HG02588 (cell line): ENCODE measurements at regions not wholly inside any gene's neighbourhood (a gene's known extent, or its start where the extent isn't known, plus 50 kb on each side); places are given as distances from the start of the nearest gene placed in this dataset.
"Not testable (repeated sequence)": the region's sequence is repeated elsewhere in the genome, so short reads cannot be mapped to it uniquely, and the experiment has no call there.

ENCODE experiments used
- ATAC-seq: cut with Tn5 transposase; IDR thresholded peaks from one replicate; pipeline ENCODE4 v1.9.1; 2021; ENCODE audit warnings: mild to moderate bottlenecking, moderate library complexity; ENCODE audit not compliant: unreplicated experiment

DNA sequence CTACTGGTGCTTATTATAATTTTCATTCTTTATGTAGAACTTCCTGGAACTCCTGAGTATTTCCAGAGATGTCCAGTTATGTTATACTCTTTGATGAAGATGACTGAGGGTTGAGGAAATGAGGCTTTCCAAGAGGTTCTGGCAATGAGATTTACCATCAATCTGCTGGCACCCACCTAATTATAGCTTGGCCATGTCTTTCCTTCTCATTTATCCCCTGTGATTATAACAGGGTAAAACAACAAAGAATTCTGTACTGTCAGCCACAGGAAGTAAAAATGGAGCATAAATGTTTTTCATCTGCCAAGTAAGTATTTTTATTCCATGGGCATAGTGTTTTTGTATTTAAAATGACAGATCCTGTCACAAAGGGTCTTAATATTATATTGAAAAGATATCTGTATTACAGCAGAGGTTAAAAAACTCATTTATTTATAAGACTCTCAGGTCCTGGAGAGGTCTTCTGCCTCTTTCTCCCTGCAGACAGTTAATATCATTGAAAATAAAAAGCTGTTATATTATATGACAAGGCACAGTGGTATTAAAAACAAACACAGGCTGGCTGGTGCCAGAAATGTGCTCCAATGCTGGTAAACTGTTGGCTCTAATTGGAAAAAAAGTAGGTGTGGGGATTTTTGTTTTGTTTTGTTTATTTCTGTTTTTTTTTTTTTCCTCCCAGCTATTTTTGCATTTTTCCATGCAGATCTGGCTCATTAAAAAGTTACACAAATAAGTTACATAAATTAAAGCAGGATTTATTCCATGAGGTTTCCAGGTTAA lies 1764.1 kb upstream of the CELF4 start:
- no peak for ATAC-seq

- ATAC-seq, result no peak
Observed at GRCh38 chr18:39326772-39327171, 1761.2 kb upstream of the CELF4 start.

- no peak for ATAC-seq
Observed at GRCh38 chr18:39325973-39326372, 1760.4 kb upstream of the CELF4 start.

DNA sequence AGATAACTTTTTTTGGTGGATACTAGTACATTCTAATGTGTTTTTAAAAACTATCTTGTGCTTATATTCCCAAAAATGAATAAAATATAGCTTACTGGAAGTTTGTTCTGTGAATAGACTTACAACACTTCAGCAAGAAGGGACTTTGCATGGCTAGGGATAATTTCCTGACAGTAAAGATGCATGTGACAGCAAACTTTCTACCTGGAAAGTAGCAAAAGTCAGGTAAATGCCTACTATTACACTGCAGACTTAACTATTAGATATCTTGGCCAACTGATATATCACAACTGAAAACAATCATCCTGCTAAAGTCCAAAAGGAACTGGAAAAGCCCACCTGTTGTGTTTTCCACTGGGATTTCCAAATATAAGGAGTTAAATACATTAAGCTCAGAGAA lies 1753.5 kb upstream of the CELF4 start:
- no peak for ATAC-seq

DNA sequence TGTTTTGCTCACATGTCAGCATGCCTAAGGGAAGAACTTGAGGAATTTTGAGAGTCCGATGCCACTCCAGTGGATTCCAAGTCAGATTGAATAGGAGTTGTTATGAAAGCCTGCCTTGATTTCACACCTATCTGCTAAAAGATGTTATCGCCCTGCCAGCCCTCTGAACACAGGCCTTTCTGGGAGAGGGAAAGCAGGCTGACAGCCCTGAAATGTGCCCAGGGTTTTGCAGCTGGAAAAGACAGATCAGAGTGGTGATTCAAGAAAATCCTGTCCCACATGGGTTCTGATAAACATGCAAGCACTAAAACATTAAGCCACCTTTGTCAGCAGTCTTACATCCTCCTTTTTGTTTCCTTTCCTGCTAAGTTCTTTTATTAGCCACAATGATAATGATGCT lies 1752.9 kb upstream of the CELF4 start:
- ATAC-seq, result no peak

DNA sequence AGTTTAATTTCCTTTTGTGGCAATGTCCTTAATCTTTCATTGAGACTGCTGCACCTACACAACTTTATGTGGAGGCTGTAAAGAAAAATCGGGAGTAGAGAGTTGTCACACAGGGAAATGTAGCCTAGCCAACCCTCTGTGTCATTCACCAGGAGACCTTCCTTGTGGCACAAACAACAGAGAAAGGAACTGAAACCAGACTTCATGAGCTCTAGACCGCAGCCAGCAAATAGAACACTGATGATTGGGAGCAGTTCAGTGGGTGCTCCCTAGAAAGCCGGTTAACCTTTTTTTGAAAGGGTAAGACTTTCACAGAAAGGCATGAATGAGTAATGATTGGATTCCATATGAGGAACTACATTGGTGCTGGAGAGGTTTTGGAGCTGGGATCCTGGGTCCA lies 1752.4 kb upstream of the CELF4 start:
- no peak for ATAC-seq

DNA sequence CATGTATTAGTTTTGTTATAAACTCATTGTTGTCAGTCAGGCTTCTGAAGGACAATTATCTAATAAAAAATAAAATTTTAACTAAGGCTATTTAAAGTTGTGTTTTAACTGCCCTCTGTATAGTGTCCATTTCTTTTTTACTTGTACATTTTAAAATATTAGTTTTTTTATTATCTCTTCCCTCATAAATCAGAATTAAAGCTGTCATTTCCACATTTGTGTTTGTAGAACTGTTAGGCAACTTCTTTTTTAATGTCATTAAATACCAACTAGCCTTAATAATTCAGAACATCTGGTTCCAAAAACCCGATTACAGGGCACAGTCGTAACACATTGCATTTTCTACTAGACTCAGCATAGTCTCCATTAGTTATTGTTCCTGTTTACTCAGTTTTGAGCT lies 1749.0 kb upstream of the CELF4 start:
- no peak for ATAC-seq

GRCh38 chr18:39313992-39314391 lies 1748.4 kb upstream of the CELF4 start:
- no peak for ATAC-seq

GRCh38 chr18:39311111-39311712 lies 1745.6 kb upstream of the CELF4 start:
- no peak for ATAC-seq

- ATAC-seq, result not testable (repeated sequence)
Observed at GRCh38 chr18:39308931-39309521, 1743.4 kb upstream of the CELF4 start.

DNA sequence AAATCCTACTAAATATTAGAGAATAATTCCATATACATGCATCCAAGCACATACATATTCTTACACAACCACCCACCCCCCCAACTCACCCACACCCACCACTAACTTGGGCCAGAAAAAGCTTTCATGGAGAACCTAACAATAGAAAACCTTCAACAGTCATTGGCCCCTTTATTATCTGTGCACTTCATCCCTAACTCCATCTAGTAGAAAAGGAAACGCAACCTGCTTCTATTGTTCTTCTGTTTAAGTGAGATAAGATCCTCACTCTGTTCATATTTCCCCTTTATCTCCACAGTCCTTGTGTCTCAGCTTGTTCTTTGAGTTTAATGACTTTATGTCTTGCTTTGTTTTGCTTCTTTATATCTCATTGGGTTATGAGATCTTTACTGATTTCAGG lies 1740.2 kb upstream of the CELF4 start:
- ATAC-seq, result no peak

- no peak for ATAC-seq
Observed at GRCh38 chr18:39302481-39302880, 1736.9 kb upstream of the CELF4 start.

- ATAC-seq, result no peak
Observed at GRCh38 chr18:39299152-39299551, 1733.6 kb upstream of the CELF4 start.

DNA sequence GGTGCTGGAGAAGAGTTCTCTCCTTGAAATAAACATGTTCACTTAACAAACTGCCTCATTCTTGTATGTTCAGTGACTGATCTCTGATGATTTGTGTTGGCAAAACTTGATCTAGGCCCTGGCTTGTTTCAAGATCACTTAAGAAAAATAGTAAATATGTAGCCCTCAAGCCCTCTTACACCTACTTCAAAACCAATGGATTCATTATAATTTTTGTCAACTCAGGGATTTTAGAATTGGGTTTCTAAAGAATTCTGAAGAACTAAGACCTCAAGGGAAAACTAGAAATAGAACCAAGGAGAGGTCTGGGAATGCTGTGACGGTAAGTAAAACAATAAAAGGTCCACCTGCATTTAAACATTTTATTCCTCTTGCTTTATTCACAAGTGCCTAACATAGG lies 1731.6 kb upstream of the CELF4 start:
- ATAC-seq, result no peak

GRCh38 chr18:39296293-39296888 lies 1730.8 kb upstream of the CELF4 start:
- no peak for ATAC-seq

- ATAC-seq, result no peak
Observed at GRCh38 chr18:39276764-39277163, 1711.2 kb upstream of the CELF4 start.

DNA sequence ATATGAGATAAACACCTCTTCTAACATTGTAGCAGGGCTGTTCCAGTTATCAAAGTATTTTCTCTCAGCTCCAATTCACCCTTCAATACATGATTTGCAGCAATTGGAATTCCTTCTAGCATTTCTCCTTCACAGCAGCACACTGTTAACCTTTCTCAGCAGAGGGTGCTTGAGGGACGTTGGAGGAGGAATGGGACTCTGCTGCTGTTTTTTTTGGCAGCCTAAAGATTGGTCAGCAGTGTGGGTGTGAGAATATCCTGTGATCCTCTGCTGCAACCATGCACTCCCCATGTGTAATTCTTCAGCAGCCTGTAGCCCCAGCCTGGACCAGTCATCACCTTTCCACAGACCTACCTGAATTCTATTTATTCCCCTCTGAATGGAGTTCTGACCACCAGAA lies 1708.9 kb upstream of the CELF4 start:
- ATAC-seq, result no peak

GRCh38 chr18:39272230-39272629 lies 1706.6 kb upstream of the CELF4 start:
- ATAC-seq, result no peak

DNA sequence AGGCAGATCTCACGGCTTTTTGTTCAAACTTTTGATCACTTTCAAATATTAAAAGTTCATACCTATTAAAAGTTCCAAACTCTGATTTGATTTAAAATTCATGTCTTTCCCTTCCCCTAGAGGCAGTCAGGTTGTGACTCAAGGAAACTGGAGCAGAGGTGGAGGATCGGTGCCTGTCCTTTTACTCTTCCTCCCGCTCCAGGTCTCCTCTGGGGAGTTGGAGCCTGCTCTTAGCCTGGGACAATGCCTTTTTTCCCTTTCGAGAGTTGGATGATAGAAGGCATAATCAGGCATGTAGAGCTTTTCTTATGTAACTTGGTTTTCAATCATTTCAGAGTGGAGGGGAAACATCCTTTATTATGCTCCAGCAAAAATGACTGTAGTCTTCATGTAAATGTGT lies 1706.1 kb upstream of the CELF4 start:
- no peak for ATAC-seq

DNA sequence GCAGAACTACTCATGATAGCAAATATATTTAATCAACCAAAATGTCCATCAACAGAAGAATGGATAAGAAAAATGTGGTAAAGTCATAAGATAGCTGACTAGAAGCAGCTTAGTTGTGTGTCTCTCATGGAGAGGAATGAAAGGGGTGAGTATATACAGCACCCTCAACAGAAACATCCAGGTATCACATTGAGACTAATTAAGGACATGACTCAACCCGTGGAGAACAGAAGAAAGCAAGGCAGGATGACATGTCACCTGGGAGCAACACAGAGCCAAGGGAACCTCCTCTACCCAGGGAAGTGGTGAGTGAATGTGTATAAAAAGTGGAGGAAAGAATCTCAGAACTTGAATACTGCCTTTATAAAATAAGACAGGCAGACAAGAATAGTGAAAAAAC lies 1695.0 kb upstream of the CELF4 start:
- no peak for ATAC-seq

DNA sequence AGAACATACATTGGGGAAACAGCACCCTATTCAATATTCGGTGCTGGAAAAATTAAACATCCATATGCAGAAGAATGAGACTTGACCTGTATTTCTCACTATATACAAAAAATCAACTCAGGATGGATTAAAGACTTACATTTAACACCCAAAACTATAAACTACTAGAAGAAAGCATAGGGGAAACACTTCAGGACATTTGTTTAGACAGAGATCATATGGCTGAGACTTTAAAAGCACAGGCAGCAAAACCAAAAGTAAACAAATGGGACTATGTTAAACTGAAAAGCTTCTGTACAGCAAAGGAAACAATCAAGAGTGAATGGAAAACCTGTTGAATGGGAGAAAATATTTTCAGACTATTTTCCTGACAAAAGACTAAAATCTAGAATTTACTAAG lies 1694.1 kb upstream of the CELF4 start:
- ATAC-seq, result no peak

- ATAC-seq, result no peak
Observed at GRCh38 chr18:39244242-39244641, 1678.6 kb upstream of the CELF4 start.
